ELR (cell line): ENCODE measurements at regions not wholly inside any gene's neighbourhood (a gene's known extent, or its start where the extent isn't known, plus 50 kb on each side); places are given as distances from the start of the nearest gene placed in this dataset.

ENCODE experiments used
- DNase-seq: peaks from one replicate; pipeline ENCODE4 v3.0.0-alpha.2; 2015; ENCODE audit warnings: low read depth

- no peak for DNase-seq
These were observed 87.9 kb upstream of the MAMDC2 start for GRCh38 chr9:69955536-69956355.

- peak; percentile 73 for DNase-seq
These were observed 81.8 kb upstream of the MAMDC2 start for GRCh38 chr9:69961843-69962242.

- DNase-seq = no peak
These were observed 79.8 kb upstream of the MAMDC2 start for GRCh38 chr9:69963803-69964202.

- no peak for DNase-seq
These were observed 79.2 kb upstream of the MAMDC2 start for GRCh38 chr9:69964446-69964845.

GRCh38 chr9:69965416-69966145 is 78.1 kb upstream of the MAMDC2 start:
- DNase-seq = no peak

GRCh38 chr9:69967344-69967743 is 76.3 kb upstream of the MAMDC2 start:
- DNase-seq = no peak

- DNase-seq = peak; percentile 49
These were observed 73.6 kb upstream of the MAMDC2 start for GRCh38 chr9:69970001-69970533.

- peak; percentile 72 for DNase-seq
These were observed 71.8 kb upstream of the MAMDC2 start for GRCh38 chr9:69971643-69972449.

- DNase-seq = peak; percentile 48
These were observed 68.0 kb upstream of the MAMDC2 start for GRCh38 chr9:69975681-69976080.

- peak; percentile 93 for DNase-seq
These were observed 67.5 kb upstream of the MAMDC2 start for GRCh38 chr9:69976152-69976551.

GRCh38 chr9:69980041-69980440 is 63.6 kb upstream of the MAMDC2 start:
- no peak for DNase-seq

GRCh38 chr9:69980591-69980990 is 63.1 kb upstream of the MAMDC2 start:
- no peak for DNase-seq

- DNase-seq = peak; percentile 89
These were observed 61.8 kb upstream of the MAMDC2 start for GRCh38 chr9:69981686-69982445.

- no peak for DNase-seq
These were observed 58.8 kb upstream of the MAMDC2 start for GRCh38 chr9:69984831-69985230.

- DNase-seq = peak; percentile 18
These were observed 57.7 kb upstream of the MAMDC2 start for GRCh38 chr9:69985971-69986370.

GRCh38 chr9:69986970-69987369 is 56.7 kb upstream of the MAMDC2 start:
- no peak for DNase-seq

GRCh38 chr9:69987457-69987856 is 56.2 kb upstream of the MAMDC2 start:
- DNase-seq = no peak

GRCh38 chr9:69993110-69993509 is 50.5 kb upstream of the MAMDC2 start:
- DNase-seq = no peak
